ENCODE measurements at regions not wholly inside any gene's neighbourhood (a gene's known extent, or its start where the extent isn't known, plus 50 kb on each side); places are given as distances from the start of the nearest gene placed in this dataset.

GRCh38 chr2:137769406-137769805 lies 194.9 kb upstream of the HNMT start:
- no peaks in the 10 kb centered on the region for H3K27me3 ChIP-seq (replicated peaks)
- H3K36me3 ChIP-seq (replicated peaks): no peaks in the 10 kb centered on the region
- no peak for DNase-seq
- TF ChIP-seq CTCF (IDR thresholded peaks at IDR 0.05; ENCODE audit: low read depth, low read length, missing control alignments): no peak
- H3K4me3 ChIP-seq (ENCODE audit: low read depth, low read length): no peak overlapping the region
- in situ Hi-C loops (cut with HindIII; ENCODE audit: low pct_ligation_motif_present, low sequenced_read_pairs): no loop called here
- no peak overlapping the region for H3K27ac ChIP-seq

GRCh38 chr2:137770166-137770565 lies 194.1 kb upstream of the HNMT start:
- in situ Hi-C loops (cut with HindIII; ENCODE audit: low pct_ligation_motif_present, low sequenced_read_pairs): no loop called here
- H3K27ac ChIP-seq: no peak overlapping the region
- no peaks in the 10 kb centered on the region for H3K27me3 ChIP-seq (replicated peaks)
- no peak overlapping the region for H3K4me3 ChIP-seq (ENCODE audit: low read depth, low read length)
- H3K36me3 ChIP-seq (replicated peaks): no peaks in the 10 kb centered on the region
- no peak for TF ChIP-seq CTCF (IDR thresholded peaks at IDR 0.05; ENCODE audit: low read depth, low read length, missing control alignments)
- no peak for DNase-seq

GRCh38 chr2:137771064-137771463 lies 193.2 kb upstream of the HNMT start:
- no peaks in the 10 kb centered on the region for H3K27me3 ChIP-seq (replicated peaks)
- DNase-seq: no peak
- TF ChIP-seq CTCF (IDR thresholded peaks at IDR 0.05; ENCODE audit: low read depth, low read length, missing control alignments): no peak
- no peak overlapping the region for H3K27ac ChIP-seq
- H3K4me3 ChIP-seq (ENCODE audit: low read depth, low read length): no peak overlapping the region
- in situ Hi-C loops (cut with HindIII; ENCODE audit: low pct_ligation_motif_present, low sequenced_read_pairs): no loop called here
- H3K36me3 ChIP-seq (replicated peaks): no peaks in the 10 kb centered on the region

GRCh38 chr2:137772451-137772850 lies 191.8 kb upstream of the HNMT start:
- in situ Hi-C loops (cut with HindIII; ENCODE audit: low pct_ligation_motif_present, low sequenced_read_pairs): no loop called here
- no peak for DNase-seq

GRCh38 chr2:137775529-137775928 lies 188.7 kb upstream of the HNMT start:
- Histone ChIP-seq H3K36me3 (replicated peaks) (no peaks in the 10 kb centered on the region), H3K27ac (no peak overlapping the region), H3K4me3 (ENCODE audit: low read depth, low read length) (no peak overlapping the region), H3K27me3 (replicated peaks) (no peaks in the 10 kb centered on the region)
- in situ Hi-C loops (cut with HindIII; ENCODE audit: low pct_ligation_motif_present, low sequenced_read_pairs): no loop called here
- no peak for TF ChIP-seq CTCF (IDR thresholded peaks at IDR 0.05; ENCODE audit: low read depth, low read length, missing control alignments)
- DNase-seq: no peak

More at GRCh38 chr2:137772451-137772850, 191.8 kb upstream of the HNMT start:
- no peak overlapping the region for H3K4me3 ChIP-seq (ENCODE audit: low read depth, low read length)
- no peak overlapping the region for H3K27ac ChIP-seq
- H3K27me3 ChIP-seq (replicated peaks): no peaks in the 10 kb centered on the region
- H3K36me3 ChIP-seq (replicated peaks): no peaks in the 10 kb centered on the region
- TF ChIP-seq CTCF (IDR thresholded peaks at IDR 0.05; ENCODE audit: low read depth, low read length, missing control alignments): no peak

- Histone ChIP-seq H3K27me3 (replicated peaks) (no peaks in the 10 kb centered on the region), H3K4me3 (ENCODE audit: low read depth, low read length) (no peak overlapping the region), H3K27ac (no peak overlapping the region), H3K36me3 (replicated peaks) (no peaks in the 10 kb centered on the region)
- no peak for DNase-seq
- in situ Hi-C loops (cut with HindIII; ENCODE audit: low pct_ligation_motif_present, low sequenced_read_pairs): no loop called here
- TF ChIP-seq CTCF (IDR thresholded peaks at IDR 0.05; ENCODE audit: low read depth, low read length, missing control alignments): no peak
These were observed 187.6 kb upstream of the HNMT start for GRCh38 chr2:137776697-137777096.
